SK-N-SH (cell line): ENCODE measurements at regions not wholly inside any gene's neighbourhood (a gene's known extent, or its start where the extent isn't known, plus 50 kb on each side); places are given as distances from the start of the nearest gene placed in this dataset.

Source experiments
- CTCF ChIA-PET: fragments of 300-600, 350-600 bp; formaldehyde crosslinking; extraction: SDS; loops from one replicate; lab custom pipeline; 2021; lab: Yijun Ruan, JAX
- POLR2A ChIA-PET: fragments of 350-600 bp; sonication (Branson Sonifier 250); formaldehyde crosslinking; extraction: SDS; loops from one replicate; lab custom pipeline; 2020; ENCODE audit warnings: antibody characterized with exemption, inconsistent platforms; lab: Yijun Ruan, JAX
- DNase-seq: peaks from one replicate; pipeline ENCODE4 v3.0.0; 2012
- H2AFZ ChIP-seq: fragments of 200-600 bp; sonication (generic); 2 replicates; pipeline ENCODE4 v1.8.1; 2016; ENCODE audit warnings: antibody characterized with exemption, mild to moderate bottlenecking, low read depth
- H3F3A ChIP-seq: fragments of 200-600 bp; sonication (generic); replicated peaks from 2 replicates; pipeline ENCODE3; 2016; ENCODE audit warnings: antibody characterized with exemption, mild to moderate bottlenecking; ENCODE audit not compliant: insufficient read depth
- H3K27ac ChIP-seq, 2 experiments: fragments of 200-500 bp in 1 of 2; fragments of 200-600 bp in 1 of 2; sonication (Bioruptor generic) in 1 of 2; sonication (generic), shearing (Covaris generic) in 1 of 2; 2 replicates each; pipeline versions ENCODE4 v1.5.1 to v1.6.1; 2014 to 2016; ENCODE audit warnings: low read depth in 2 of 2, inconsistent platforms in 1 of 2, low read length in 1 of 2, mild to moderate bottlenecking in 1 of 2, mixed read lengths in 1 of 2
- H3K27me3 ChIP-seq: fragments of 200-600 bp; sonication (generic), shearing (Covaris generic); 2 replicates; pipeline ENCODE4 v1.6.1; 2016; ENCODE audit warnings: mixed run types; ENCODE audit not compliant: insufficient read depth
- H3K36me3 ChIP-seq, 2 experiments: fragments of 200-500 bp in 1 of 2; fragments of 200-600 bp in 1 of 2; sonication (Bioruptor generic) in 1 of 2; sonication (generic) in 1 of 2; replicated peaks in 1 of 2; 2 replicates each; pipeline versions ENCODE3 to v1.5.1; 2014 to 2016; ENCODE audit warnings: low read length in 1 of 2, mild to moderate bottlenecking in 1 of 2; ENCODE audit not compliant: insufficient read depth in 2 of 2, control insufficient read depth in 1 of 2
- H3K4me1 ChIP-seq, 2 experiments: fragments of 200-500 bp in 1 of 2; fragments of 200-600 bp in 1 of 2; sonication (Bioruptor generic) in 1 of 2; sonication (generic), shearing (Covaris generic) in 1 of 2; 2 replicates each; pipeline versions ENCODE4 v1.5.1 to v1.6.1; 2014 to 2016; ENCODE audit warnings: low read depth in 1 of 2, low read length in 1 of 2, mixed run types in 1 of 2; ENCODE audit not compliant: insufficient read depth in 2 of 2, control insufficient read depth in 1 of 2
- H3K4me2 ChIP-seq: fragments of 200-600 bp; sonication (generic), shearing (Covaris generic); 2 replicates; pipeline ENCODE4 v1.6.1; 2017; ENCODE audit warnings: mixed run types
- H3K4me3 ChIP-seq, 2 experiments: fragments of 200-500 bp in 1 of 2; fragments of 200-600 bp in 1 of 2; sonication (Bioruptor generic) in 1 of 2; sonication (generic), shearing (Covaris generic) in 1 of 2; 2 replicates each; pipeline versions ENCODE4 v1.5.1 to v1.8.1; 2014 to 2016; ENCODE audit warnings: low read depth in 2 of 2, inconsistent platforms in 1 of 2, low read length in 1 of 2, mild to moderate bottlenecking in 1 of 2, mixed read lengths in 1 of 2, moderate library complexity in 1 of 2
- H3K79me2 ChIP-seq: fragments of 200-600 bp; sonication (generic); 2 replicates; pipeline ENCODE4 v1.8.1; 2017; ENCODE audit warnings: mild to moderate bottlenecking; ENCODE audit not compliant: insufficient read depth
- H3K9ac ChIP-seq: fragments of 200-600 bp; sonication (generic); 2 replicates; pipeline ENCODE4 v1.6.1; 2017; ENCODE audit warnings: mixed run types
- H3K9me2 ChIP-seq: fragments of 200-600 bp; sonication (generic); 2 replicates; pipeline ENCODE4 v1.6.1; 2017; ENCODE audit warnings: mixed run types
- H3K9me3 ChIP-seq: fragments of 200-600 bp; sonication (generic); 2 replicates; pipeline ENCODE4 v1.6.1; 2017; ENCODE audit warnings: mixed run types, mild to moderate bottlenecking, moderate library complexity
- H4K20me1 ChIP-seq: fragments of 200-600 bp; sonication (generic); 2 replicates; pipeline ENCODE4 v1.6.1; 2017; ENCODE audit warnings: mild to moderate bottlenecking, mixed run types; ENCODE audit not compliant: insufficient read depth
- CTCF ChIP-seq: fragments of 200-600 bp; sonication (generic); IDR thresholded peaks from 2 replicates; pipeline ENCODE4 v1.6.1; 2017; ENCODE audit warnings: antibody characterized with exemption, mild to moderate bottlenecking, moderate library complexity
- ELF1 ChIP-seq: IDR thresholded peaks from 2 replicates; pipeline ENCODE4 v1.4.0; 2012
- EP300 ChIP-seq, 2 experiments: IDR thresholded peaks; 2 replicates each; pipeline versions ENCODE4 v1.4.0 to v1.6.1; 2012; ENCODE audit warnings: borderline replicate concordance in 1 of 2, low read depth in 1 of 2, low read length in 1 of 2
- EZH2phosphoT487 ChIP-seq: fragments of 200-600 bp; sonication (generic); IDR thresholded peaks from 2 replicates; pipeline ENCODE4 v1.6.1; 2017; ENCODE audit warnings: low read depth, mixed run types, mild to moderate bottlenecking, antibody characterized with exemption, moderate library complexity, borderline replicate concordance
- FOXJ3 ChIP-seq: sonication (generic); formaldehyde crosslinking; IDR thresholded peaks from 2 replicates; pipeline ENCODE4 v1.5.1; 2020; ENCODE audit warnings: mild to moderate bottlenecking, missing genetic modification reagents
- FOXM1 ChIP-seq: IDR thresholded peaks from 2 replicates; pipeline ENCODE4 v1.4.0; 2012; ENCODE audit warnings: low read depth, mild to moderate bottlenecking
- IRF3 ChIP-seq: fragments of 150-350 bp; IDR thresholded peaks from 2 replicates; pipeline ENCODE4 v1.6.1; 2016; ENCODE audit warnings: mild to moderate bottlenecking, low read depth, low read length
- MXI1 ChIP-seq: IDR thresholded peaks from 2 replicates; pipeline ENCODE4 v1.6.1; 2012; ENCODE audit warnings: mild to moderate bottlenecking, low read depth, low read length, improper control_type of control experiment
- NFIC ChIP-seq: IDR thresholded peaks from 2 replicates; pipeline ENCODE4 v1.4.0; 2012; ENCODE audit warnings: borderline replicate concordance
- NRF1 ChIP-seq: IDR thresholded peaks from 2 replicates; pipeline ENCODE4 v1.6.1; 2012; ENCODE audit warnings: low read depth, mild to moderate bottlenecking, low read length
- PBX3 ChIP-seq: IDR thresholded peaks from 2 replicates; pipeline ENCODE4; 2012
- RAD21 ChIP-seq: IDR thresholded peaks from 2 replicates; pipeline ENCODE4 v1.6.1; 2012; ENCODE audit warnings: mild to moderate bottlenecking, low read length
- RFX5 ChIP-seq: IDR thresholded peaks from 2 replicates; pipeline ENCODE4 v1.6.1; 2012; ENCODE audit warnings: mild to moderate bottlenecking, improper control_type of control experiment, low read length
- RXRA ChIP-seq: IDR thresholded peaks from 2 replicates; pipeline ENCODE4 v1.4.0; 2012; ENCODE audit warnings: low read depth, mild to moderate bottlenecking, borderline replicate concordance
- SMC3 ChIP-seq: IDR thresholded peaks from 2 replicates; pipeline ENCODE4 v1.6.1; 2012; ENCODE audit warnings: low read depth, low read length, improper control_type of control experiment
- TAF1 ChIP-seq: IDR thresholded peaks from 2 replicates; pipeline ENCODE4 v1.6.1; 2012; ENCODE audit warnings: low read depth, mild to moderate bottlenecking, low read length, moderate library complexity, borderline replicate concordance
- TEAD4 ChIP-seq: IDR thresholded peaks from 2 replicates; pipeline ENCODE4 v1.4.0; 2012; ENCODE audit warnings: mild to moderate bottlenecking, borderline replicate concordance; ENCODE audit not compliant: insufficient read depth
- USF1 ChIP-seq: IDR thresholded peaks from 2 replicates; pipeline ENCODE4 v1.4.0; 2012; ENCODE audit warnings: low read depth, borderline replicate concordance
- ZBTB33 ChIP-seq: IDR thresholded peaks from 2 replicates; pipeline ENCODE4 v1.4.0; 2012; ENCODE audit warnings: low read depth, borderline replicate concordance
- WGBS: methylation state at CpG from one replicate; pipeline ENCODE4 v1.1.6; 2017; ENCODE audit warnings: low lambda C conversion rate; 5-methylcytosine and 5-hydroxymethylcytosine counted together

- Histone ChIP-seq H3K9me3 (peaks cover 3% of the 10 kb centered on the region; the same call in 1 of the 2 replicates), H3K9ac (no peak overlapping the region), H3K79me2 (no peaks in the 10 kb centered on the region), H3K4me1 (no peaks in the 10 kb centered on the region), H3F3A (no peaks in the 10 kb centered on the region), H3K9me2 (no peaks in the 10 kb centered on the region), H3K36me3 (no peaks in the 10 kb centered on the region), H3K4me2 (no peak overlapping the region), H3K27ac (no peak overlapping the region), H4K20me1 (no peaks in the 10 kb centered on the region), H3K4me3 (no peak overlapping the region), H3K27me3 (no peaks in the 10 kb centered on the region), H2AFZ (no peak overlapping the region)
- DNase-seq: no peak
- CTCF ChIA-PET: interaction anchor here (0.6 kb wide), 1 partner anchor 62 kb away, joined by 3 read pairs; no protein-coding TSS in a partner anchor
- TF ChIP-seq RAD21: no peak
- no peak for TF ChIP-seq ZBTB33
- no peak for TF ChIP-seq NRF1
- TF ChIP-seq TEAD4: no peak
- TF ChIP-seq FOXJ3 (CRISPR knock-in tag): no peak
- TF ChIP-seq RXRA: no peak
- TF ChIP-seq TAF1: no peak
- no peak for TF ChIP-seq MXI1
- no peak for TF ChIP-seq SMC3
- no peak for TF ChIP-seq RFX5
- TF ChIP-seq ELF1: no peak
- no peak for TF ChIP-seq USF1
- TF ChIP-seq CTCF: no peak
- TF ChIP-seq PBX3: no peak
- TF ChIP-seq NFIC: no peak
- TF ChIP-seq EZH2phosphoT487: no peak
- no peak for TF ChIP-seq FOXM1
- TF ChIP-seq EP300 (IDR thresholded peaks at IDR 0.05; ENCODE audit: borderline replicate concordance in 1 of 2, low read depth in 1 of 2, low read length in 1 of 2): no peak
- no peak for TF ChIP-seq IRF3
- POLR2A ChIA-PET: no interaction called here
- 0% methylated on average over 2 of the region's 2 CpGs for WGBS
Measured at GRCh38 chr12:73186272-73186671, 914.1 kb downstream of the TRHDE start.
